ENCODE measurements at regions not wholly inside any gene's neighbourhood (a gene's known extent, or its start where the extent isn't known, plus 50 kb on each side); places are given as distances from the start of the nearest gene placed in this dataset.

GRCh38 chr4:86416081-86416480, 56.2 kb upstream of the MAPK10 start:
- H3K79me2 ChIP-seq (ENCODE audit: control insufficient read depth, insufficient read depth, low read length): no peaks in the 10 kb centered on the region
- H3K27me3 ChIP-seq (replicated peaks in 1 of 4; ENCODE audit: control extremely low read depth in 1 of 4, control insufficient read depth in 3 of 4, insufficient read depth in 4 of 4, low read length in 3 of 4): no peaks in the 10 kb centered on the region
- H3K4me1 ChIP-seq (ENCODE audit: control insufficient read depth in 2 of 2, insufficient read depth in 2 of 2, low read length in 2 of 2): no peaks in the 10 kb centered on the region
- WGBS (ENCODE audit: insufficient coverage): 82% methylated on average over 2 of the region's 3 CpGs
- Mint-ChIP-seq H3K4me1 (no peaks in the 10 kb centered on the region), H3K27me3 (peaks cover 16% of the 10 kb centered on the region), H3K9me3 (ENCODE audit: insufficient read depth) (peaks cover 2% of the 10 kb centered on the region), H3K27ac (no peak overlapping the region), H3K4me3 (no peak overlapping the region)
- no peaks in the 10 kb centered on the region for H3K9me3 ChIP-seq (ENCODE audit: control extremely low read depth in 1 of 3, control insufficient read depth in 2 of 3, insufficient read depth in 1 of 3, low read length in 2 of 3)
- H2AFZ ChIP-seq (ENCODE audit: insufficient read depth, low read depth, low read length, poor library complexity, severe bottlenecking): no peak overlapping the region
- CTCF ChIA-PET: no interaction called here
- no peaks in the 10 kb centered on the region for H3K36me3 ChIP-seq (replicated peaks in 1 of 2; ENCODE audit: control extremely low read depth in 1 of 2, control insufficient read depth in 1 of 2, extremely low read depth in 1 of 2, insufficient read depth in 2 of 2, low read length in 1 of 2)
- no peak for TF ChIP-seq EZH2 (IDR thresholded peaks at IDR 0.05; ENCODE audit: borderline replicate concordance, insufficient read depth, low read depth, low read length, poor library complexity, severe bottlenecking)
- no peak for TF ChIP-seq CTCF (IDR thresholded peaks at IDR 0.05)
- no peak for DNase-seq
- no peaks in the 10 kb centered on the region for H4K20me1 ChIP-seq (ENCODE audit: control insufficient read depth, insufficient read depth, low read length, poor library complexity, severe bottlenecking)
- no peak overlapping the region for H3K27ac ChIP-seq (ENCODE audit: low read length in 2 of 2)
- H3K4me2 ChIP-seq (replicated peaks; ENCODE audit: low read depth, low read length, poor library complexity, severe bottlenecking): no peak overlapping the region
- no peak overlapping the region for H3K9ac ChIP-seq (ENCODE audit: low read length)
- POLR2A ChIA-PET: interaction anchor here (0.6 kb wide), 1 partner anchor 14 kb away, joined by 3 read pairs; no protein-coding TSS in a partner anchor
- ATAC-seq (ENCODE audit: low read depth): no peak
- intact Hi-C loops (cut with micrococcal nuclease): no loop called here
- H3K4me3 ChIP-seq (ENCODE audit: control extremely low read depth in 1 of 5, extremely low read depth in 1 of 5, insufficient read depth in 1 of 5, low read depth in 2 of 5, low read length in 4 of 5): no peak overlapping the region

GRCh38 chr4:86421461-86421860, 61.6 kb upstream of the MAPK10 start:
- POLR2A ChIA-PET: no interaction called here
- Histone ChIP-seq H3K4me3 (ENCODE audit: control extremely low read depth in 1 of 5, extremely low read depth in 1 of 5, insufficient read depth in 1 of 5, low read depth in 2 of 5, low read length in 4 of 5) (no peak overlapping the region), H3K4me1 (ENCODE audit: control insufficient read depth in 2 of 2, insufficient read depth in 2 of 2, low read length in 2 of 2) (no peaks in the 10 kb centered on the region), H3K27ac (ENCODE audit: low read length in 2 of 2) (no peak overlapping the region), H3K9ac (ENCODE audit: low read length) (no peak overlapping the region), H3K36me3 (replicated peaks in 1 of 2; ENCODE audit: control extremely low read depth in 1 of 2, control insufficient read depth in 1 of 2, extremely low read depth in 1 of 2, insufficient read depth in 2 of 2, low read length in 1 of 2) (no peaks in the 10 kb centered on the region), H3K27me3 (replicated peaks in 1 of 4; ENCODE audit: control extremely low read depth in 1 of 4, control insufficient read depth in 3 of 4, insufficient read depth in 4 of 4, low read length in 3 of 4) (no peaks in the 10 kb centered on the region), H3K79me2 (ENCODE audit: control insufficient read depth, insufficient read depth, low read length) (no peaks in the 10 kb centered on the region), H4K20me1 (ENCODE audit: control insufficient read depth, insufficient read depth, low read length, poor library complexity, severe bottlenecking) (no peaks in the 10 kb centered on the region), H3K9me3 (ENCODE audit: control extremely low read depth in 1 of 3, control insufficient read depth in 2 of 3, insufficient read depth in 1 of 3, low read length in 2 of 3) (no peaks in the 10 kb centered on the region), H3K4me2 (replicated peaks; ENCODE audit: low read depth, low read length, poor library complexity, severe bottlenecking) (no peak overlapping the region), H2AFZ (ENCODE audit: insufficient read depth, low read depth, low read length, poor library complexity, severe bottlenecking) (no peak overlapping the region)
- TF ChIP-seq EZH2 (IDR thresholded peaks at IDR 0.05; ENCODE audit: borderline replicate concordance, insufficient read depth, low read depth, low read length, poor library complexity, severe bottlenecking) (no peak), CTCF (IDR thresholded peaks at IDR 0.05) (no peak)
- peaks cover 4% of the 10 kb centered on the region for H3K27me3 Mint-ChIP-seq
- ATAC-seq (ENCODE audit: low read depth) (no peak), DNase-seq (no peak)
- no peak overlapping the region for H3K4me3 Mint-ChIP-seq
- no peak overlapping the region for H3K27ac Mint-ChIP-seq
- no peaks in the 10 kb centered on the region for H3K9me3 Mint-ChIP-seq (ENCODE audit: insufficient read depth)
- CTCF ChIA-PET: no interaction called here
- intact Hi-C loops (cut with micrococcal nuclease): no loop called here
- 95% methylated on average over 5 of the region's 6 CpGs for WGBS (ENCODE audit: insufficient coverage)
- H3K4me1 Mint-ChIP-seq: no peaks in the 10 kb centered on the region
